VCaP (cell line): ENCODE measurements at regions not wholly inside any gene's neighbourhood (a gene's known extent, or its start where the extent isn't known, plus 50 kb on each side); places are given as distances from the start of the nearest gene placed in this dataset.
"Not testable (repeated sequence)": the region's sequence is repeated elsewhere in the genome, so short reads cannot be mapped to it uniquely, and the experiment has no call there.

ENCODE experiments used
- H3K27ac ChIP-seq: fragments of 450-650 bp; 2 replicates; pipeline ENCODE4 v1.5.1; 2017
- CTCF ChIP-seq: fragments of 450-650 bp; conservative IDR thresholded peaks from 2 replicates; pipeline ENCODE4 v1.5.1; 2017; ENCODE audit warnings: mild to moderate bottlenecking, moderate library complexity

GRCh38 chr14:28308734-28309133, 457.9 kb upstream of the FOXG1 start:
- no peak for TF ChIP-seq CTCF
- no peak overlapping the region for H3K27ac ChIP-seq

- not testable (repeated sequence) for H3K27ac ChIP-seq
Measured at GRCh38 chr14:28317890-28318675, 448.5 kb upstream of the FOXG1 start.

GRCh38 chr14:28321475-28322244, 444.9 kb upstream of the FOXG1 start:
- no peak overlapping the region for H3K27ac ChIP-seq
- no peak for TF ChIP-seq CTCF

- H3K27ac ChIP-seq = no peak overlapping the region
- TF ChIP-seq CTCF = no peak
Measured at GRCh38 chr14:28323366-28323765, 443.2 kb upstream of the FOXG1 start.

- H3K27ac ChIP-seq = no peak overlapping the region
- no peak for TF ChIP-seq CTCF
Measured at GRCh38 chr14:28323951-28324741, 442.4 kb upstream of the FOXG1 start.

- no peak overlapping the region for H3K27ac ChIP-seq
- no peak for TF ChIP-seq CTCF
Measured at GRCh38 chr14:28340816-28341215, 425.8 kb upstream of the FOXG1 start.

- TF ChIP-seq CTCF = no peak
Measured at GRCh38 chr14:28344381-28344780, 422.2 kb upstream of the FOXG1 start.

More at GRCh38 chr14:28344381-28344780, 422.2 kb upstream of the FOXG1 start:
- no peak overlapping the region for H3K27ac ChIP-seq
